HEK293T (cell line): ENCODE measurements at regions not wholly inside any gene's neighbourhood (a gene's known extent, or its start where the extent isn't known, plus 50 kb on each side); places are given as distances from the start of the nearest gene placed in this dataset.

Source experiments
- FOXM1 ChIP-seq: fragments of 450-650 bp; IDR thresholded peaks from 2 replicates; pipeline ENCODE4 v1.6.1; 2017; ENCODE audit warnings: mild to moderate bottlenecking, borderline replicate concordance
- HDGF ChIP-seq: fragments of 450-650 bp; IDR thresholded peaks from 2 replicates; pipeline ENCODE4 v1.6.1; 2017; ENCODE audit warnings: antibody characterized with exemption, borderline replicate concordance

DNA sequence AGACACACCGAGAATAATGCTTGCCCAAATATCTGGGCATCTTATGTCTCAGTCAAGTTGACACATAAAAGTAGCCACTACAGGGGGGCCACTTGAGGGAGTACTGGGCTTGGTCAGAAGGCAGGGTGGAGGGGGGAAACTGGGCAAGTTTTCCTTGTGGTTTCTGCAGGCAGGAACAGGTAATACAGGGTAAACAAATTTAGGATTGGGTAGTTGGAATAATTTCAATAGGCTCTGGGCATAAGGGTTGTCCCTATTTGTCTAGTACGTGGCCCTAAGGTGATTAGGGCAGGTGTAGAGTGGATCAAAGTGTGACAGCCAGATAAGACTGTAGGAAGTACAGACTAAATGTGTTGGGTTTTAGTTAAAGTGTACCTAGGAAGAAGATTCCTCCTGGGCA is 353.1 kb downstream of the TLE4 start:
- no peak for TF ChIP-seq HDGF
- no peak for TF ChIP-seq FOXM1
